Lung (tissue), 11 donors: ENCODE measurements at regions not wholly inside any gene's neighbourhood (a gene's known extent, or its start where the extent isn't known, plus 50 kb on each side); places are given as distances from the start of the nearest gene placed in this dataset.
"Not testable (repeated sequence)": the region's sequence is repeated elsewhere in the genome, so short reads cannot be mapped to it uniquely, and the experiment has no call there.

Source experiments
- ATAC-seq: fragments of 200-7000 bp; cut with Tn5 transposase; one replicate; pipeline ENCODE4 v1.9.1; 2020; ENCODE audit warnings: moderate number of reproducible peaks; ENCODE audit not compliant: insufficient read depth, low FRiP score
- DNase-seq, 3 donors: peaks; one replicate each; pipeline ENCODE4 v3.0.0-alpha.2; 2013 to 2017
- H3K27ac ChIP-seq, 2 donors: one replicate each; pipeline ENCODE4 v1.5.1; 2013; ENCODE audit warnings: mild to moderate bottlenecking in 2 of 2, moderate library complexity in 2 of 2, control low read depth in 1 of 2, inconsistent platforms in 1 of 2, low read depth in 1 of 2, low read length in 1 of 2
- H3K27me3 ChIP-seq, 3 donors: one replicate each; pipeline ENCODE4 v1.5.1; 2013; ENCODE audit warnings: low read length in 2 of 3; ENCODE audit not compliant: control insufficient read depth in 3 of 3, insufficient read depth in 3 of 3
- H3K36me3 ChIP-seq, 4 donors: one replicate each; pipeline ENCODE4 v1.5.1; 2013; ENCODE audit warnings: low read length in 4 of 4, mild to moderate bottlenecking in 1 of 4, moderate library complexity in 1 of 4; ENCODE audit not compliant: control insufficient read depth in 4 of 4, insufficient read depth in 4 of 4
- H3K4me1 ChIP-seq, 5 donors: one replicate each; pipeline ENCODE4 v1.5.1; 2013; ENCODE audit warnings: low read length in 5 of 5, mild to moderate bottlenecking in 2 of 5, moderate library complexity in 1 of 5; ENCODE audit not compliant: control insufficient read depth in 5 of 5, insufficient read depth in 5 of 5
- H3K4me3 ChIP-seq: one replicate; pipeline ENCODE4 v1.5.1; 2013; ENCODE audit warnings: mild to moderate bottlenecking, control low read depth, moderate library complexity
- H3K9ac ChIP-seq, 2 donors: one replicate each; pipeline ENCODE4 v1.5.1; 2013; ENCODE audit warnings: low read length in 2 of 2, control low read depth in 1 of 2; ENCODE audit not compliant: insufficient read depth in 1 of 2
- H3K9me3 ChIP-seq, 4 donors: one replicate each; pipeline ENCODE4 v1.5.1; 2013; ENCODE audit warnings: low read length in 3 of 4, mild to moderate bottlenecking in 1 of 4, moderate library complexity in 1 of 4; ENCODE audit not compliant: control insufficient read depth in 4 of 4, insufficient read depth in 3 of 4
- WGBS, 2 donors: extraction: QIAGEN DNeasy Blood & Tissue Kit; methylation state at CpG; one replicate each; pipeline ENCODE4 v1.1.7; 2013; 5-methylcytosine and 5-hydroxymethylcytosine counted together
- TF ChIP-seq, protein P1 (sequence below): IDR thresholded peaks from 2 replicates; pipeline ENCODE4 v1.5.1; 2012; ENCODE audit warnings: mild to moderate bottlenecking; ENCODE audit errors: control extremely low read depth, extremely low read depth
- donor health status: control.
- donor health status: control.
- donor health status: Bipolar disorder and iron deficiency.
- donor health status: healthy.
- donor health status: DM: yes; HTN: yes; CAD: no.

GRCh38 chr1:121546830-121547591, 362.2 kb downstream of the SRGAP2C start:
- H3K27ac ChIP-seq: no peak overlapping the region
- H3K9me3 ChIP-seq: peaks cover 0 to 2% (median 0%) of the 10 kb centered on the region in 4 donors
- no peak overlapping the region for H3K9ac ChIP-seq
- H3K4me1 ChIP-seq: no peaks in the 10 kb centered on the region
- TF ChIP-seq, protein P1, sequence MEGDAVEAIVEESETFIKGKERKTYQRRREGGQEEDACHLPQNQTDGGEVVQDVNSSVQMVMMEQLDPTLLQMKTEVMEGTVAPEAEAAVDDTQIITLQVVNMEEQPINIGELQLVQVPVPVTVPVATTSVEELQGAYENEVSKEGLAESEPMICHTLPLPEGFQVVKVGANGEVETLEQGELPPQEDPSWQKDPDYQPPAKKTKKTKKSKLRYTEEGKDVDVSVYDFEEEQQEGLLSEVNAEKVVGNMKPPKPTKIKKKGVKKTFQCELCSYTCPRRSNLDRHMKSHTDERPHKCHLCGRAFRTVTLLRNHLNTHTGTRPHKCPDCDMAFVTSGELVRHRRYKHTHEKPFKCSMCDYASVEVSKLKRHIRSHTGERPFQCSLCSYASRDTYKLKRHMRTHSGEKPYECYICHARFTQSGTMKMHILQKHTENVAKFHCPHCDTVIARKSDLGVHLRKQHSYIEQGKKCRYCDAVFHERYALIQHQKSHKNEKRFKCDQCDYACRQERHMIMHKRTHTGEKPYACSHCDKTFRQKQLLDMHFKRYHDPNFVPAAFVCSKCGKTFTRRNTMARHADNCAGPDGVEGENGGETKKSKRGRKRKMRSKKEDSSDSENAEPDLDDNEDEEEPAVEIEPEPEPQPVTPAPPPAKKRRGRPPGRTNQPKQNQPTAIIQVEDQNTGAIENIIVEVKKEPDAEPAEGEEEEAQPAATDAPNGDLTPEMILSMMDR: no peak
- H3K36me3 ChIP-seq: no peaks in the 10 kb centered on the region
- H3K27me3 ChIP-seq: no peaks in the 10 kb centered on the region
- H3K4me3 ChIP-seq: no peak overlapping the region
- DNase-seq: no peak
- no peak for ATAC-seq
- 74 to 77% methylated on average over 3 of the region's 3 CpGs for WGBS, 2 donors

GRCh38 chr1:121547726-121548125, 363.0 kb downstream of the SRGAP2C start:
- not testable (repeated sequence) for ATAC-seq, H3K36me3 ChIP-seq, H3K9ac ChIP-seq, H3K4me3 ChIP-seq, H3K27ac ChIP-seq, DNase-seq, H3K27me3 ChIP-seq, H3K9me3 ChIP-seq, H3K4me1 ChIP-seq
- 97 to 99% methylated on average over 2 of the region's 2 CpGs for WGBS, 2 donors

GRCh38 chr1:121550817-121551216, 366.0 kb downstream of the SRGAP2C start:
- WGBS, 2 donors: 86 to 93% methylated on average over 3 of the region's 3 CpGs
- H3K27ac ChIP-seq, H3K27me3 ChIP-seq, H3K9ac ChIP-seq, H3K4me1 ChIP-seq, DNase-seq, H3K36me3 ChIP-seq, ATAC-seq, H3K9me3 ChIP-seq, H3K4me3 ChIP-seq: not testable (repeated sequence)

GRCh38 chr1:121551491-121551890, 366.7 kb downstream of the SRGAP2C start:
- not testable (repeated sequence) for H3K36me3 ChIP-seq, ATAC-seq, H3K9ac ChIP-seq, H3K27me3 ChIP-seq, H3K4me3 ChIP-seq, DNase-seq, H3K4me1 ChIP-seq, H3K27ac ChIP-seq, H3K9me3 ChIP-seq
- 53 to 66% methylated on average over 2 of the region's 2 CpGs for WGBS, 2 donors

- H3K9me3 ChIP-seq, H3K4me3 ChIP-seq, H3K27ac ChIP-seq, DNase-seq, H3K9ac ChIP-seq, H3K4me1 ChIP-seq, H3K36me3 ChIP-seq, H3K27me3 ChIP-seq, ATAC-seq: not testable (repeated sequence)
- 79 to 84% methylated on average over 1 of the region's 1 CpG for WGBS, 2 donors
Measured at GRCh38 chr1:121556560-121556959, 371.8 kb downstream of the SRGAP2C start.

- H3K4me1 ChIP-seq, H3K27ac ChIP-seq, H3K9ac ChIP-seq, H3K36me3 ChIP-seq, ATAC-seq, DNase-seq, H3K27me3 ChIP-seq, H3K9me3 ChIP-seq, H3K4me3 ChIP-seq: not testable (repeated sequence)
- 79 to 89% methylated on average over 1 of the region's 1 CpG for WGBS, 2 donors
Measured at GRCh38 chr1:121558034-121558433, 373.3 kb downstream of the SRGAP2C start.
